SK-N-SH treated with all-trans-retinoic acid at 6 μM for 48 hours (cell line): ENCODE measurements at regions not wholly inside any gene's neighbourhood (a gene's known extent, or its start where the extent isn't known, plus 50 kb on each side); places are given as distances from the start of the nearest gene placed in this dataset.

Experiments
- GLIS3 ChIP-seq: fragments of 250-450 bp; sonication (Bioruptor Pico); IDR thresholded peaks from 2 replicates; pipeline ENCODE4 v1.5.0; 2020; ENCODE audit warnings: mild to moderate bottlenecking, moderate library complexity
- PATZ1 ChIP-seq: fragments of 250-450 bp; sonication (Bioruptor Pico); IDR thresholded peaks from 2 replicates; pipeline ENCODE4 v1.8.0; 2020; ENCODE audit warnings: mild to moderate bottlenecking, moderate library complexity, borderline replicate concordance
- PPARA ChIP-seq: fragments of 250-450 bp; sonication (Bioruptor Pico); IDR thresholded peaks from 2 replicates; pipeline ENCODE4 v1.5.0; 2020; ENCODE audit warnings: mild to moderate bottlenecking, borderline replicate concordance

- TF ChIP-seq PATZ1 (CRISPR knock-in tag) (no peak), GLIS3 (CRISPR knock-in tag) (no peak), PPARA (no peak)
Observed at GRCh38 chr14:84025106-84026012, 1504.6 kb upstream of the FLRT2 start.
